ENCODE measurements at regions not wholly inside any gene's neighbourhood (a gene's known extent, or its start where the extent isn't known, plus 50 kb on each side); places are given as distances from the start of the nearest gene placed in this dataset.

- TF ChIP-seq CTCF (IDR thresholded peaks at IDR 0.05) (no peak), POLR2A (IDR thresholded peaks at IDR 0.05) (no peak)
Measured at GRCh38 chr1:87568005-87568404, 239.3 kb downstream of the LMO4 start.
